HG03558 (cell line): ENCODE measurements at regions not wholly inside any gene's neighbourhood (a gene's known extent, or its start where the extent isn't known, plus 50 kb on each side); places are given as distances from the start of the nearest gene placed in this dataset.
"Not testable (repeated sequence)": the region's sequence is repeated elsewhere in the genome, so short reads cannot be mapped to it uniquely, and the experiment has no call there.

ENCODE experiments used
- ATAC-seq: cut with Tn5 transposase; IDR thresholded peaks from one replicate; pipeline ENCODE4 v1.9.1; 2021; ENCODE audit warnings: moderate number of reproducible peaks; ENCODE audit not compliant: unreplicated experiment; ENCODE audit errors: extremely low read depth

DNA sequence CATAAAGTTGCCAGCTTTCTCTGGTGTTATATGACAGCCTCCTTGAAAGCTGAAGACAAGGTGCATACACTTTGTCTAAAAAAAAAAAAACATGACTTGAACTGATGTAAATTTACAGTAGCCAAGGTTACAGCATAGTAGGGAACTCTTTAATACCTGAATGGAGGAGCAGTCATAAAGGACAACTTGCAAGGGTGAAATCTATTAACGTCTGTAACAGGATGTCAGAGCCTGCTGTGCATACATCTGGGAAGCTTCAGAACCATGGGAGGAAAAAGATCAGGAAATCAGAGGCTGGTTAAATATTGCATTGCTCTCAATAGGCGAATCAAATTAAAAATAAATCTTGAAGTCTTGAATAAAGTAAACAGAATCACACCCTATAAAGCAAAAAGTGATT lies 484.0 kb upstream of the CTSO start:
- no peak for ATAC-seq

- no peak for ATAC-seq
Measured at GRCh38 chr4:156422576-156422975, 468.9 kb upstream of the CTSO start.

DNA sequence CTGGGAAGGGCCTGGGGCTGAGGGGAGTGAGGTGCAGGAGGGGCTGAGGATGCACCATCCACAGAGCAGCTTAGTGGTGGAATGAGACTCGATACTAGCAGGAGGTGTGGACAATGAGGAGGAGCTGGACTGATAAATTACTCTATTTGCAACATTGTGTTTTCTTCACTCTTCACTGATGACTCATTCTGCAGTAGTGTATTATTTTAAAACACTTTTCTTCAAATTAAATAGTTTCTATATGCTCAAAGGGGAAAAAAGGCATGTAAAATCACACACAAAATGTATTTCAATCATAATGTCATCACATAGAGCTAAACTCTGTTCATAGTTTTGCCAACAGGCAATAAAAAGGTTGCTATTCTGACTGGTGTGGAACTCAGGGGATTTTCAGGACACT lies 467.0 kb upstream of the CTSO start:
- ATAC-seq = no peak

- no peak for ATAC-seq
Measured at GRCh38 chr4:156419080-156419685, 465.5 kb upstream of the CTSO start.

GRCh38 chr4:156414406-156414805 lies 460.7 kb upstream of the CTSO start:
- no peak for ATAC-seq

- ATAC-seq = no peak
Measured at GRCh38 chr4:156413239-156414135, 459.8 kb upstream of the CTSO start.

DNA sequence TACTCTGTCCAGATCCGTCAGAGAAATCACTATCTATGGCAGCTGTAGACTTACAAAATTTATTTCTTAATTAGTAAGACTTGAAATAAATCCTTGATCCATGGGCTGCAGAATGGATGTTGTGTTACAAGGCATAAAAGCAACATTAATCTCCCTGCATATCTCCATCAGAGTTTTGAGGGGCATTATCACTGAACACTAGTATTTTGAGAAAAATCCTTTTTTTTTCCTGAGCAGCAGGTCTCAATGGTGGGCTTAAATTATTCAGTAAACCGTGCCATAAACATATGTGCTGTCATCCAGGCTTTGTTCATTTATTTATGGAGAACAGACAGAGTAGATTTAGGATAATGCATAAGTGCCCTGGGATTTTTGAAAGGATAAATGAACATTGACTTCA lies 457.9 kb upstream of the CTSO start:
- ATAC-seq = no peak

DNA sequence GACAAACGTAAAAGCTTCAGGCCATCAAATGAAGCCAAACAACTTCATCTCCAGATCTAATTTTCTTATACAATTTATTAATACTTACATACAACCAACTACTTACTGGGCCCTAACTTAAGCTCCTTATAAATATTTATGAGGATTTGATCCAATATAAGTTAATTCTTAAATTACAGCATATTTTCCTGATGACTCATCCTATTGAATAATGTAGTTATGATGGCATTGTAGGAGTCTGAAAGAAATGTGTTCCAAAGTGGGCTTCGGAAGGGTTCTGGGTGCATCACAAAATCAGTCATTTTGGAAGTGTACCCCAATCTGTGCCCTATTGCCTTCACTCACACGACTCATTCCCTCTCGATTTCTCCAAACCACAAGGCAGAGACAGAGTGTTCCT lies 455.1 kb upstream of the CTSO start:
- ATAC-seq = no peak

DNA sequence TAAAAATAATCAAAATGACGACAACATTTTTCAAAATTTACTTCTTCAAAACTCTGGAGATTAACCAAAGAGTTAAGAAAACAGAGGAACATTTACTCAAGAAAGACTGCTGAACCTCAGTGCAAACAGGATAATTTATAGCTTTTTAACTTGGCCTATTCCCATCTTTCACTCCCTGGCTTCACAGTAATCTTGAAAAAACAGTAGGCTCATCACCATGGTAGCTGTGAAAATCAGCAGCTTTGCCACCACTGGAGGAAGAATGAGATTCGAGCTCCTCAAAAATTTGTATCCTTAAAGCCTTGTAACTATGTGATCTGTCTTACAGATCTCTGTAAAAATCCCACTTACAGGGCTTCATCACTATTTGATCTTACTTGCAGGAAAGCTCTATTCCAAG lies 447.7 kb upstream of the CTSO start:
- ATAC-seq = no peak

GRCh38 chr4:156396534-156396933 lies 442.9 kb upstream of the CTSO start:
- no peak for ATAC-seq

DNA sequence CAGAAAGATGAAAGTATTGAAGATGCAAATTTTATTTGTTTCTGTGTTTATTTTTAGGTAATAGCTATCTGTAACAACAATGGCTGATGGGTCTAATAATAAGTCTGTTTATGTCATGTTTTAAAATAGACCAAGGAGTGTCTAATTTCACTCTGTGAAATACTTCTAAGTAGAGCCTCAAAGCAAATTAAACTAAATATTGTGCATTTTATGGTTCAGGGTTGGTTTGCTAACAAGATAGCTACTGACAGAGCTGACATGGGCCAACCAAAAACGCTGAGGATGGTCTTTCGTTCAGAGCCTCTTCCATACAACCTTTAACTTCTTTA lies 437.6 kb upstream of the CTSO start:
- no peak for ATAC-seq

- ATAC-seq = no peak
Measured at GRCh38 chr4:156390599-156391324, 437.1 kb upstream of the CTSO start.

DNA sequence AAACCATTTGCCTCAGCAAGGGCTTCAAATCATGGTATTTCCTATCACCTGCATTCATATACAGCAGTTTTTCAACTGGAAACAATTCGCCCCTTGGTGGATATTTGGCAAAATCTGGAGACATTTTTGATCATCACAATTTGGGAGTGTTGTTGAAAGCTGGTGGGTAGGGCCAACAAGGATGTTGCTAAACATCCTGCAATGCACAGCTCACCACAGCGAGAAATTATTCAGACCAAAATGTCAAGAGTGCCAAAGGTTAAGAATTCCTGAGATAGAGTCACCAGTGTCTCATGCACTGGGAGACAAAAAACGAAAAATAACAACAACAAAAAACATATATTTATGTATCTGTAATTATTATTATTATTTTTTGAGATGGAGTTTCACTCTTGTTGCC lies 435.2 kb upstream of the CTSO start:
- ATAC-seq = no peak

- ATAC-seq = peak; percentile 60
Measured at GRCh38 chr4:156378033-156378665, 424.5 kb upstream of the CTSO start.

GRCh38 chr4:156377036-156377710 lies 423.5 kb upstream of the CTSO start:
- ATAC-seq = no peak

- ATAC-seq = no peak
Measured at GRCh38 chr4:156374894-156375293, 421.2 kb upstream of the CTSO start.

- ATAC-seq = no peak
Measured at GRCh38 chr4:156374069-156374468, 420.4 kb upstream of the CTSO start.

DNA sequence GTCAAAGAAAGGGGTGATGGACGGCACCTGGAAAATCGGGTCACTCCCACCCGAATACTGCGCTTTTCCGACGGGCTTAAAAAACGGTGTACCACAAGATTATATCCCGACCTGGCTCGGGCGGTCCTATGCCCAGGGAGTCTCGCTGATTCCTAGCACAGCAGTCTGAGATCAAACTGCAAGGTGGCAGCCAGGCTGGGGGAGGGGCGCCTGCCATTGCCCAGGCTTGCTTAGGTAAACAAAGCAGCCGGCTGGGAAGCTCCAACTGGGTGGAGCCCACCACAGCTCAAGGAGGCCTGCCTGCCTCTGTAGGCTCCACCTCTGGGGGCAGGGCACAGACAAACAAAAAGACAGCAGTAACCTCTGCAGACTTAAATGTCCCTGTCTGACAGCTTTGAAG lies 413.8 kb upstream of the CTSO start:
- ATAC-seq = not testable (repeated sequence)

GRCh38 chr4:156362581-156362980 lies 408.9 kb upstream of the CTSO start:
- no peak for ATAC-seq

DNA sequence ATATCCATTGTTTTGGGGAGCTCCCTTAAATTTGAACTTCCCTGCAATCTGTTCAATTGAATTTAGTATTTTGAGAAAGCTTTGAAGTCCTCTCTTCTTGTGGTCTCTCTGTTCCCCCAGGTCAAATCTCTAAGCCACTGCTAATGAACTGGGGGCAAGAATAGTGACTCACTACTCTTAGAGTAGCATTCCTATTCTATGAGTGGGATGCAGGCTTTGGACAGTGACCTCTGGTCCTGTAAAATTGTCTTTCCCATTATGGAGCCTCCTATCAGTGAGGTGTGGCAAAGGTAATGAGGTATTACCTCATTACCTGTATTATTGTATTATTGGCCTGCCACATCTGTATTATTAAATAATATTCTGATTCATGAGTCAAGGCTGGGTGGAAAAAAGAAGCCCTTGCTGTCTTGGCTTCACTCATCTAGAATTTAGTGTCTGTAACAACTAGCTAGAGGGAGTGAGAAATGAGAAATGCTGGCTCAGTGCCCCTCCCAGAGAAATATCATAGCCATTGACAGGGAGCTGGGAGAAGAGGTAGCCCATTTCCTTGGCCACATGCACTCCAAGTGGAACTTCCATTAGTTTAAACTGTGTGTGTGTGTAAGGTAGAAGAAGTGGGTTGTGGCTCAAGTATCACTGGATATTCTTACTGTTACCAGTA lies 393.9 kb upstream of the CTSO start:
- no peak for ATAC-seq
